ENCODE measurements at regions not wholly inside any gene's neighbourhood (a gene's known extent, or its start where the extent isn't known, plus 50 kb on each side); places are given as distances from the start of the nearest gene placed in this dataset.

DNA sequence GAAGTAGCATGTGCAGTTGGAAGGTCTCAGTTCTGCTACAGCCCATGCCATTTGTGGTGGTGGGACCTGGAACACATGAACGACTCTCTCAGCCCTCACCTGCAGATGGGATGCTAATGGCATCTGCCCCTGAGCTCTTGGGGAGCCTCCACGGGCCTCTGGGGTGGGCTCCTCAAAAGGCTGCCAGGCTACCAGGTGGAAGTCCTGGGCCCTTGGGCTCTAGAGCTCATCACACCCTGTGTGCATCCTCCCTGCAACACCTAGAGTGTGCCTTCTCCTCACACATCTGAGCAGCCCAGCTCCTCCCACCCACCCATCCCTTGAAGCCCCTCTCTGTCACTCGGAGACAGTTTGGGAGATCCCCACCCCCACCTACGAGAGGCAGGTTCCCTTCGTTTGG lies 231.8 kb upstream of the MYT1L start:
- TF ChIP-seq, protein P1, sequence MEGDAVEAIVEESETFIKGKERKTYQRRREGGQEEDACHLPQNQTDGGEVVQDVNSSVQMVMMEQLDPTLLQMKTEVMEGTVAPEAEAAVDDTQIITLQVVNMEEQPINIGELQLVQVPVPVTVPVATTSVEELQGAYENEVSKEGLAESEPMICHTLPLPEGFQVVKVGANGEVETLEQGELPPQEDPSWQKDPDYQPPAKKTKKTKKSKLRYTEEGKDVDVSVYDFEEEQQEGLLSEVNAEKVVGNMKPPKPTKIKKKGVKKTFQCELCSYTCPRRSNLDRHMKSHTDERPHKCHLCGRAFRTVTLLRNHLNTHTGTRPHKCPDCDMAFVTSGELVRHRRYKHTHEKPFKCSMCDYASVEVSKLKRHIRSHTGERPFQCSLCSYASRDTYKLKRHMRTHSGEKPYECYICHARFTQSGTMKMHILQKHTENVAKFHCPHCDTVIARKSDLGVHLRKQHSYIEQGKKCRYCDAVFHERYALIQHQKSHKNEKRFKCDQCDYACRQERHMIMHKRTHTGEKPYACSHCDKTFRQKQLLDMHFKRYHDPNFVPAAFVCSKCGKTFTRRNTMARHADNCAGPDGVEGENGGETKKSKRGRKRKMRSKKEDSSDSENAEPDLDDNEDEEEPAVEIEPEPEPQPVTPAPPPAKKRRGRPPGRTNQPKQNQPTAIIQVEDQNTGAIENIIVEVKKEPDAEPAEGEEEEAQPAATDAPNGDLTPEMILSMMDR (IDR thresholded peaks at IDR 0.05 in 8 of 11, conservative IDR thresholded peaks at IDR 0.05 in 3 of 11), result no peak
- TF ChIP-seq POLR2AphosphoS5 (IDR thresholded peaks at IDR 0.05) (no peak), POLR2A (IDR thresholded peaks at IDR 0.05) (no peak)

Measured in spleen (tissue), 7 donors.